CD14-positive monocyte (primary cell): ENCODE measurements at regions not wholly inside any gene's neighbourhood (a gene's known extent, or its start where the extent isn't known, plus 50 kb on each side); places are given as distances from the start of the nearest gene placed in this dataset.

Experiments
- DNase-seq, 3 donors: peaks; one replicate each; pipeline ENCODE4 v3.0.0-alpha.2; 2011 to 2022
- H2AFZ ChIP-seq: 2 replicates; pipeline ENCODE4 v1.6.0; 2012; ENCODE audit warnings: mild to moderate bottlenecking, low read depth, low read length, inconsistent platforms; ENCODE audit not compliant: insufficient read depth, poor library complexity, severe bottlenecking
- H3K27ac ChIP-seq, 2 donors: 1 replicate in 1 of 2; 2 replicates in 1 of 2; pipeline ENCODE4 v1.5.1; 2012 to 2013; ENCODE audit warnings: low read length in 2 of 2, control low read depth in 1 of 2, inconsistent platforms in 1 of 2, low read depth in 1 of 2, mild to moderate bottlenecking in 1 of 2
- H3K27me3 ChIP-seq, 2 donors: one replicate each; pipeline versions ENCODE4 v1.6.0 to v1.6.1; 2011 to 2013; ENCODE audit warnings: low read length in 2 of 2; ENCODE audit not compliant: control insufficient read depth in 2 of 2, insufficient read depth in 2 of 2
- H3K36me3 ChIP-seq, 2 donors: replicated peaks in 1 of 2; 1 replicate in 1 of 2; 2 replicates in 1 of 2; pipeline versions ENCODE4 v1.5.1 to v1.6.1; 2012 to 2013; ENCODE audit warnings: low read length in 2 of 2, control low read depth in 1 of 2, inconsistent platforms in 1 of 2, mild to moderate bottlenecking in 1 of 2; ENCODE audit not compliant: insufficient read depth in 2 of 2, control insufficient read depth in 1 of 2
- H3K4me1 ChIP-seq, 2 donors: 1 replicate in 1 of 2; 2 replicates in 1 of 2; pipeline versions ENCODE4 v1.5.1 to v1.6.1; 2012 to 2013; ENCODE audit warnings: low read length in 2 of 2, control low read depth in 1 of 2, inconsistent platforms in 1 of 2, mild to moderate bottlenecking in 1 of 2, moderate library complexity in 1 of 2; ENCODE audit not compliant: insufficient read depth in 2 of 2, control insufficient read depth in 1 of 2
- H3K4me2 ChIP-seq: replicated peaks from 2 replicates; pipeline ENCODE3; 2012; ENCODE audit warnings: low read length, moderate library complexity, mild to moderate bottlenecking; ENCODE audit not compliant: poor library complexity, severe bottlenecking; ENCODE audit errors: extremely low read depth
- H3K4me3 ChIP-seq, 3 experiments: fragments of 200-600 bp in 1 of 3; sonication (generic) in 1 of 3; replicated peaks in 1 of 3; 1 replicate in 2 of 3; 2 replicates in 1 of 3; pipeline ENCODE4 v1.5.1; 2011 to 2013; ENCODE audit warnings: low read length in 3 of 3, mild to moderate bottlenecking in 3 of 3, control low read depth in 2 of 3, low read depth in 2 of 3, inconsistent platforms in 1 of 3, moderate library complexity in 1 of 3
- H3K79me2 ChIP-seq: 2 replicates; pipeline ENCODE4 v1.6.0; 2012; ENCODE audit warnings: mild to moderate bottlenecking, control low read depth, inconsistent platforms, low read length, moderate library complexity; ENCODE audit not compliant: insufficient read depth
- H3K9ac ChIP-seq: 2 replicates; pipeline ENCODE4 v1.6.0; 2017; ENCODE audit warnings: low read length, mild to moderate bottlenecking; ENCODE audit not compliant: insufficient read depth, poor library complexity, severe bottlenecking
- H3K9me3 ChIP-seq, 2 donors: replicated peaks in 1 of 2; 1 replicate in 1 of 2; 2 replicates in 1 of 2; pipeline versions ENCODE4 v1.5.1 to v1.6.1; 2012 to 2013; ENCODE audit warnings: low read length in 2 of 2, control low read depth in 1 of 2; ENCODE audit not compliant: control insufficient read depth in 1 of 2, insufficient read depth in 1 of 2
- H4K20me1 ChIP-seq: 2 replicates; pipeline ENCODE4 v1.6.0; 2012; ENCODE audit warnings: mild to moderate bottlenecking, low read length, control low read depth, moderate library complexity; ENCODE audit not compliant: insufficient read depth
- H3K27ac Mint-ChIP-seq, 7 donors: one replicate each; pipeline ENCODE4 v1.8.0; 2020; ENCODE audit warnings: mild to moderate bottlenecking in 7 of 7, mixed read lengths in 7 of 7, moderate library complexity in 6 of 7, inconsistent platforms in 2 of 7
- H3K27me3 Mint-ChIP-seq, 3 donors: one replicate each; pipeline ENCODE4 v1.8.0; 2021 to 2022; ENCODE audit warnings: low read depth in 3 of 3, mild to moderate bottlenecking in 3 of 3, mixed read lengths in 3 of 3, moderate library complexity in 3 of 3, inconsistent platforms in 1 of 3
- H3K36me3 Mint-ChIP-seq, 2 donors: one replicate each; pipeline ENCODE4 v1.8.0; 2020; ENCODE audit warnings: mixed read lengths in 2 of 2, inconsistent platforms in 1 of 2, mild to moderate bottlenecking in 1 of 2
- H3K4me1 Mint-ChIP-seq: one replicate; pipeline ENCODE4 v1.8.0; 2020; ENCODE audit warnings: mild to moderate bottlenecking, mixed read lengths
- H3K4me3 Mint-ChIP-seq, 2 donors: one replicate each; pipeline ENCODE4 v1.8.0; 2020; ENCODE audit warnings: mild to moderate bottlenecking in 2 of 2, mixed read lengths in 2 of 2, moderate library complexity in 1 of 2
- H3K9me3 Mint-ChIP-seq, 7 donors: one replicate each; pipeline ENCODE4 v1.8.0; 2020 to 2022; ENCODE audit warnings: mixed read lengths in 7 of 7, mild to moderate bottlenecking in 6 of 7, moderate library complexity in 6 of 7, inconsistent platforms in 2 of 7
- WGBS: methylation state at CpG from one replicate; pipeline ENCODE4 v1.1.5; 2013; ENCODE audit warnings: missing lambda C conversion rate; ENCODE audit not compliant: insufficient coverage; 5-methylcytosine and 5-hydroxymethylcytosine counted together
- intact Hi-C, 2 donors: fragments of 100-400 bp; cut with micrococcal nuclease; formaldehyde crosslinking; loops; one replicate each; pipeline versions ENCODE4 v1.15.0 to v1.15.1; 2023
- TF ChIP-seq, protein P1 (sequence below): fragments of 200-600 bp; IDR thresholded peaks from one replicate; pipeline ENCODE4 v1.8.0; 2022; ENCODE audit warnings: antibody characterized with exemption, mild to moderate bottlenecking

DNA sequence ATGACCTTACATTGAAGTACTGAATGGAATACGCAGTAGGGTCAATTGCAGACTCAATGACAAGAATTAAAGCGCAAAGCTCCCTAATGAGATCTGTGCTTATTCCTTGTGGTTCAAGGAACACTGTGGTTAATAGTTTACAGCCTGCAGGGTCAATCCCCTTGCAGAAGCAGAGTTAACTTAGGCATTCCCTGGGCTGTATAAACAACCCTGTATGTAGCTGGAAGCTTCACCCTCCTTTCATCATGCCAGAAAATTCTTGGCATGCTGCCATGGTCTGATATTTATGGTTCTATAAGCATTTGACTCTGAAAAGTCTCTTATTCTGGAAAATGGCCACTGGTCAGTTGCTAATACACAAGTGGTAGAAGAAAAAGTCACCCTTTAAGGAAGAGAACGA, 227.7 kb downstream of the NOVA1 start:
- Histone ChIP-seq H3K4me1 (no peaks in the 10 kb centered on the region), H3K9me3 (no peaks in the 10 kb centered on the region), H3K27ac (no peak overlapping the region), H3K4me3 (no peak overlapping the region), H3K9ac (no peak overlapping the region), H3K27me3 (no peaks in the 10 kb centered on the region), H3K36me3 (no peaks in the 10 kb centered on the region), H4K20me1 (no peaks in the 10 kb centered on the region), H3K4me2 (no peak overlapping the region), H2AFZ (no peak overlapping the region), H3K79me2 (no peaks in the 10 kb centered on the region)
- Mint-ChIP-seq H3K27me3 (no peaks in the 10 kb centered on the region), H3K36me3 (no peaks in the 10 kb centered on the region), H3K9me3 (peaks cover 0 to 2% (median 0%) of the 10 kb centered on the region in 7 donors), H3K4me3 (no peak overlapping the region), H3K27ac (no peak overlapping the region), H3K4me1 (no peaks in the 10 kb centered on the region)
- TF ChIP-seq, protein P1, sequence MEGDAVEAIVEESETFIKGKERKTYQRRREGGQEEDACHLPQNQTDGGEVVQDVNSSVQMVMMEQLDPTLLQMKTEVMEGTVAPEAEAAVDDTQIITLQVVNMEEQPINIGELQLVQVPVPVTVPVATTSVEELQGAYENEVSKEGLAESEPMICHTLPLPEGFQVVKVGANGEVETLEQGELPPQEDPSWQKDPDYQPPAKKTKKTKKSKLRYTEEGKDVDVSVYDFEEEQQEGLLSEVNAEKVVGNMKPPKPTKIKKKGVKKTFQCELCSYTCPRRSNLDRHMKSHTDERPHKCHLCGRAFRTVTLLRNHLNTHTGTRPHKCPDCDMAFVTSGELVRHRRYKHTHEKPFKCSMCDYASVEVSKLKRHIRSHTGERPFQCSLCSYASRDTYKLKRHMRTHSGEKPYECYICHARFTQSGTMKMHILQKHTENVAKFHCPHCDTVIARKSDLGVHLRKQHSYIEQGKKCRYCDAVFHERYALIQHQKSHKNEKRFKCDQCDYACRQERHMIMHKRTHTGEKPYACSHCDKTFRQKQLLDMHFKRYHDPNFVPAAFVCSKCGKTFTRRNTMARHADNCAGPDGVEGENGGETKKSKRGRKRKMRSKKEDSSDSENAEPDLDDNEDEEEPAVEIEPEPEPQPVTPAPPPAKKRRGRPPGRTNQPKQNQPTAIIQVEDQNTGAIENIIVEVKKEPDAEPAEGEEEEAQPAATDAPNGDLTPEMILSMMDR: no peak
- intact Hi-C loops: no loop called here
- 100% methylated on average over 2 of the region's 3 CpGs for WGBS
- DNase-seq: no peak

DNA sequence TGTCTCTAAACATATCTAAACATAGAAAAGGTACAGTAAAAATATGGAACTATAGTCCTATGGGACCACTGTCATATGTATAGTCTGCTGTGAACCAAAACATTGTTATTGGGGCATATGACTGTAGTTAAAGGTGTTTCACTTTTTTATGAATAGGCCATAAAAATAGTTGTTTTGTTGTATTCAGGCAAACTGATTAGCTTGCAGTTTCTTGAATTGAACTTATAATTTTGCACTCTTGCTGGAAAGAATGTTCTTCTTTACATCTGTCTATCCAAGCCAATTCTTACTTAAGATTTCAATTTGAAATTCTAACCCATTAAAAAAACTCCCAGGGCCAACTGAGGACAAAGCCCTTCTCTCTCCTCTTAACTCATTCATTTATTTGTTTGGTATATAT, 234.1 kb downstream of the NOVA1 start:
- Histone ChIP-seq H3K27me3 (no peaks in the 10 kb centered on the region), H3K9ac (no peak overlapping the region), H3K27ac (no peak overlapping the region), H4K20me1 (no peaks in the 10 kb centered on the region), H3K4me1 (no peaks in the 10 kb centered on the region), H3K79me2 (no peaks in the 10 kb centered on the region), H3K4me3 (no peak overlapping the region), H3K4me2 (no peak overlapping the region), H2AFZ (no peak overlapping the region), H3K36me3 (no peaks in the 10 kb centered on the region), H3K9me3 (no peaks in the 10 kb centered on the region)
- TF ChIP-seq, protein P1: no peak
- DNase-seq: no peak
- Mint-ChIP-seq H3K27me3 (no peaks in the 10 kb centered on the region), H3K27ac (no peak overlapping the region), H3K9me3 (peaks cover 0 to 8% (median 0%) of the 10 kb centered on the region in 7 donors), H3K36me3 (no peaks in the 10 kb centered on the region), H3K4me1 (no peaks in the 10 kb centered on the region), H3K4me3 (no peak overlapping the region)
- intact Hi-C loops: no loop called here
